22Rv1 (cell line): ENCODE measurements at regions not wholly inside any gene's neighbourhood (a gene's known extent, or its start where the extent isn't known, plus 50 kb on each side); places are given as distances from the start of the nearest gene placed in this dataset.

Experiments
- ZFX ChIP-seq: fragments of 450-650 bp; IDR thresholded peaks from 2 replicates; pipeline ENCODE4 v1.6.1; 2017; ENCODE audit warnings: antibody characterized with exemption, borderline replicate concordance
- TF ChIP-seq, protein P1 (sequence below): fragments of 450-650 bp; IDR thresholded peaks from 2 replicates; pipeline ENCODE4 v1.5.1; 2017; ENCODE audit warnings: mild to moderate bottlenecking

- TF ChIP-seq, protein P1, sequence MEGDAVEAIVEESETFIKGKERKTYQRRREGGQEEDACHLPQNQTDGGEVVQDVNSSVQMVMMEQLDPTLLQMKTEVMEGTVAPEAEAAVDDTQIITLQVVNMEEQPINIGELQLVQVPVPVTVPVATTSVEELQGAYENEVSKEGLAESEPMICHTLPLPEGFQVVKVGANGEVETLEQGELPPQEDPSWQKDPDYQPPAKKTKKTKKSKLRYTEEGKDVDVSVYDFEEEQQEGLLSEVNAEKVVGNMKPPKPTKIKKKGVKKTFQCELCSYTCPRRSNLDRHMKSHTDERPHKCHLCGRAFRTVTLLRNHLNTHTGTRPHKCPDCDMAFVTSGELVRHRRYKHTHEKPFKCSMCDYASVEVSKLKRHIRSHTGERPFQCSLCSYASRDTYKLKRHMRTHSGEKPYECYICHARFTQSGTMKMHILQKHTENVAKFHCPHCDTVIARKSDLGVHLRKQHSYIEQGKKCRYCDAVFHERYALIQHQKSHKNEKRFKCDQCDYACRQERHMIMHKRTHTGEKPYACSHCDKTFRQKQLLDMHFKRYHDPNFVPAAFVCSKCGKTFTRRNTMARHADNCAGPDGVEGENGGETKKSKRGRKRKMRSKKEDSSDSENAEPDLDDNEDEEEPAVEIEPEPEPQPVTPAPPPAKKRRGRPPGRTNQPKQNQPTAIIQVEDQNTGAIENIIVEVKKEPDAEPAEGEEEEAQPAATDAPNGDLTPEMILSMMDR: no peak
- no peak for TF ChIP-seq ZFX
These were observed 950.3 kb upstream of the ADGRL3 start for GRCh38 chr4:60249784-60250183.
